NT2/D1 (cell line): ENCODE measurements at regions not wholly inside any gene's neighbourhood (a gene's known extent, or its start where the extent isn't known, plus 50 kb on each side); places are given as distances from the start of the nearest gene placed in this dataset.
"Not testable (repeated sequence)": the region's sequence is repeated elsewhere in the genome, so short reads cannot be mapped to it uniquely, and the experiment has no call there.

Experiments used
- SUZ12 ChIP-seq: IDR thresholded peaks from 2 replicates; pipeline ENCODE4 v1.6.1; 2011; ENCODE audit not compliant: insufficient read length, insufficient read depth; ENCODE audit errors: extremely low read depth
- YY1 ChIP-seq: IDR thresholded peaks from 2 replicates; pipeline ENCODE4 v1.6.1; 2011; ENCODE audit not compliant: insufficient read length, insufficient read depth
- ZNF274 ChIP-seq: IDR thresholded peaks from 2 replicates; pipeline ENCODE4 v1.6.1; 2011; ENCODE audit warnings: mild to moderate bottlenecking, low read depth, low read length

DNA sequence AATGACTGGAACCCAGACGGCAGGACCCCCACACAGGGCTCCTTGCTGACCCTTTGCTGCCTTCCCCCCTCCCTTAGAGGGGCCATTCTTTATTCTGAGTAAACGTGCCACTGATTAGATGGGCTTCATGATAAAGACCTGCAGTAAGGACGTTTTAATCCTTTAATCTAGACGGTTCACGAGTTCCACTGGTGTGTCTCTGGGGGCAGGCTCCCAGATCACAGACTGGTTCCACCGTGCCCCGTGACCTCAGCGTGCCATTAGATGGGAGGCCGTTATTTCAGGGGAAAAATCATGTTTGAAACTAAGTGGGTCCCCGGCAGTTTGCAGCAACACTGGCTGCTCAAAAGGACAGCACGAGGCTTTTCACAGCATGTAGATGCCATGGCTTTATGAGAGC, 246.9 kb upstream of the PLGLB2 start:
- not testable (repeated sequence) for TF ChIP-seq SUZ12, ZNF274, YY1
